ENCODE measurements at regions not wholly inside any gene's neighbourhood (a gene's known extent, or its start where the extent isn't known, plus 50 kb on each side); places are given as distances from the start of the nearest gene placed in this dataset.

DNA sequence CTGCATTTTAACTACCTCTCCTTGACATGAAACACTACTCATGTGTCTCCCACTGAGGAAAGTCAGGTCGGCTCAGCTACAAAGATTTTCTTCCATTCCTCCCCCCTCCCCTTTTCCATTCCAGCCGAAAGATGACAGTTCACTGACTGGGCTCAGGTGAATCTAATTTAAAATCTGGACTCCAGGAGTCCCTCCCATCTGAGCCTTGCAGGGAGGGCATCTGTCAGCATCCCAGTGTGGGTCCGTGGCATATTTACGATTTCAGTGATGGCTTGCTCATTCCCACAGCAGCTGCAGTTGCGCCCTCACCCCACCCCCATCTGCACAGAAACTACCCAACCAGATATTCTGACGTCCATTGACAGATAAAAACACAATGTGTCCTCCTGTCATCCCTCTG, 153.7 kb upstream of the ARRDC4 start:
- DNase-seq (ENCODE audit: low spot score): no peak

GRCh38 chr15:97815835-97816234, 144.7 kb upstream of the ARRDC4 start:
- DNase-seq (ENCODE audit: low spot score): no peak

DNA sequence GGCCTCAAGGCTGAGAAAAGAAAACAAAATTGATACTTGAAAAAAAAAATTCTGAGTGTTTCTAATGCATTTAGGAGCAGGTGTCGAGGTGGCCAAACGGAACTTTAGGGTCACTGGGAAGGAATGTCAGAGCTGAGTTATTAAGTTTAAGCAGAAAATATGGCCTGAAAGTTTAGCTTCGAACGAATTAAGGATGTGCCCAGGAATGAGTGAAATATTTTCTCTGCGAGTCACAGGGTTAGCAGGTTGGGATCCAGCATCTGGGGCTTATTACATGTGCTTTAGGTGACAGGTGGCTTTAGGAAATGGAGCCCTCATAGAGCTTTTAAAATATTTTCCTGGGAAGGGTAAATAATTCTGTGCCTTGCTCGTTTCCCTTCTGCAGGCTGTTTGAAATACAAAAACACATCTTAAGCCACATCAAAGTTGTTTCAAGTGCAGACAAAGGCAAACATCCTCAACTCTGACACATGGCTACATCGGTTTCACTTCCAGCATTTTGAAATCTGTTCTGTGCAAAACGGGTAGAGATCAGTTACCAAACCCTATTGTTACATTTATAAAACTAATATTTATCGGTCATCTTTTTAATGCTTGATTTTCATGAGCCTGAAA, 143.1 kb upstream of the ARRDC4 start:
- DNase-seq (ENCODE audit: low spot score): no peak

GRCh38 chr15:97836003-97836402, 124.5 kb upstream of the ARRDC4 start:
- no peak for DNase-seq (ENCODE audit: low spot score)

- DNase-seq (ENCODE audit: low spot score): no peak
These were observed 122.6 kb upstream of the ARRDC4 start for GRCh38 chr15:97837896-97838295.

DNA sequence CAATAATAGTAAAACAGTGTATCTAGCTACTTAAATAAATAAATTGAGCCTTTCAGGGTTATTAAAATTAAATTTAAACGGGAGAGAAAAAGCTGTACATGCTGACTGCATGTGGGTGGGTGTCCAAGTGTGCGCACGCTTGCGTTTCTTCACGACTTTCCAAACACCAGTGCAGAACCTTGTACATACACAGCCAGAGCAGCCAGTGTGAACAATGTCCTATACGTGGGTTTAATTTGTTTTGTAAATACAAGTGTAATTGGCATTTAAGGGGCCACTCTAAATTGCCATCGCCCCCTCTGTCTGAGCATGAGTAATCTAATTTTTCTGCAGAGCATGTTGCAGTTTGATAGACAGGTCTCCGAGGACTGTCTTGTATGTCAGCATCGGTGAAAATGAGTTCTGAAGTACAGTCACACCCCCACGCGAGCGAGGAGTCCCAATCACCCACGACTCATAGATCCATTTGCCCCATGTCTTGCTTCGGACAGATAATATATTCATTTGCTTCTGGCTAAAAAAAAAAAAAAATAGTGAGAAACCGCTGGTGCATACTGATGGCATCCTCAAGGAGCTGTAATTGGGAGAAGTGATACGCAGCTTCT, 121.8 kb upstream of the ARRDC4 start:
- DNase-seq (ENCODE audit: low spot score): no peak

DNA sequence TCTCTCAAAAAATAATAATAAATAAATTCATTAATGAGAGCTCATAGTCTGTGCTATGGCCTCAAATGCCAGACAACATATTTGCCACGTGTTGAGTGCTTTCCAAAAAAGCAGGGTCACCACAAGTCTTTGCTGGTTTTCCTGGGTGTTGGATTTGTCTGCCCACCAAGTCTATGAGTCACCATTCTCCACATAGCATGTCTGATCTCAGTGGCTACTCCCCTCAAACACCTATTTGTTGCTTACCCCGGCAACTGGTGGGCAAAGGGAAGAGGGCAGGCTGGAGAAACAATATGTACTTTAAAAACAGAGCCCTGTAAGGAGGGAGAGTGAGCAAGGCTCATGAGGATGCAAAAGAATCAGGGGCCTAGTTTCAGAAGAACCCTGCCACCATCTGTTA, 120.0 kb upstream of the ARRDC4 start:
- no peak for DNase-seq (ENCODE audit: low spot score)

GRCh38 chr15:97841558-97841957, 118.9 kb upstream of the ARRDC4 start:
- DNase-seq (ENCODE audit: low spot score): no peak

DNA sequence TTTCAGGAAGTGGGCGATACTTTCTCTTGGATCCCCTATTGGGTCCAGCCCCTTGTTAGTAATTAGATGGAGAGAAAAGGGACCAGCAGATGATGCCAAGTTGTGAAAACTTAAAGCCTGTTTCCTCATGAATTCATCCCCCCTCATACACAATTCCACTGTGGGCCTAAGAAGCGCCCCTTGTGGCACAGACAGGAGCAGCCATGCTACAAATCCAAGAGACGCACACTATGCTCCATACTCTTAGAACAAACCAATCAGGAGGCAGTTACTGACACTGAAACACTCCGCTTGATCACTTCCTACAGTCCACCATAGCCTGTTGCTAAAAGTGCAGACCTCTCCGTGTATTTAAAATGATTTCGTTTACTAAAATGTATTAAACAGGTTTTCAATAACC, 111.3 kb upstream of the ARRDC4 start:
- DNase-seq (ENCODE audit: low spot score): no peak

DNA sequence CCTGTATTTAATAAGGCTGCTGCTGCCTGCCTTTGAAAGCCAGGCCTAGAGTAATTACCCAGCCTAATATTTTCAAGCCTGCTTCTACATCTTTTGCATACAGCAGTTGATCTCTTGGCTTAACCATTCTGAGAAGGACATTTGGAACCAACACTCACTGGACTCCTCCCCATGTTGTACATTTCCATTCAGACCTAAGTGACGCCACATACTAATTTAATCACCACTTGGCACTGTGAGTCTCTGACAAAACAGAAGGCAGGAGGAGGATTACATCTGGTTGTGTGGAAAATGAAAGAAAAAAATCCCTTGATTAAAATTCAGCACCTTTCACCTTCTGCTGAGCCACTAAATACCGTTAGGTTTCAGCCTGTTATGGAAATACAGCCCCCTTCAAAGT, 102.2 kb upstream of the ARRDC4 start:
- no peak for DNase-seq (ENCODE audit: low spot score)

DNA sequence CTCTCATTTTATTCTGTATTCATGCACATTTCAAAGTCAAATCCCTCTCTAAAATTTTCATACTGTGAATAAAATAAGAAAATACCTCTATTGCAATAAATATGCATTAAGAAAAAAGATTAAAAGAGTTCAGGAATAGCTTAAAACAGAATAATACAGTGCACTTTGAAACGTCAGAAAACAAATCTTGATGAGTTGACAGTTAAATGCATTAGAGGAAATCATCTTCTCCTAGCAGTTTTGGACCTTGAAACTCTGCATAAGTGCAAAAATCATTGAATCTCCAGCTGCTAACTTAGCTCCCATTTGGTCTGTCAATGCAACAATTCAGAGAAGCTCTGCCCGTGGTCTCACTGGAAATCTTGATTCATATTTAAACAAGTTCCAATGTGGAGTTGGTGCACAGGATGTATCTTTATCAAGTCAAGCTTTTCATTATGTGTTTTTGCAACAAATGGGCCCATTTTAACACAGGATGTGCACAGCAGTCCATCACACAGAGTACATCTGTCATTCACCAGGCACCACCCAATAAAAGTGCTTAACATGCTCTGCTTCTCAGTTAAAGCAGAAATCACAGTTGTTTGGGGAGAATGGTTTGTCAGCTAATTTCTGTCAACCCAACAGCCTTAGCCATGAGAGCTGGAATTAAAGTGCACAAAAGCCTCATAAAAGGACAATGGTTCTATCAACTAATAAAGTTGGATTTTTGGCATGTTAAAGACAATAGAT, 98.8 kb upstream of the ARRDC4 start:
- no peak for DNase-seq (ENCODE audit: low spot score)

DNA sequence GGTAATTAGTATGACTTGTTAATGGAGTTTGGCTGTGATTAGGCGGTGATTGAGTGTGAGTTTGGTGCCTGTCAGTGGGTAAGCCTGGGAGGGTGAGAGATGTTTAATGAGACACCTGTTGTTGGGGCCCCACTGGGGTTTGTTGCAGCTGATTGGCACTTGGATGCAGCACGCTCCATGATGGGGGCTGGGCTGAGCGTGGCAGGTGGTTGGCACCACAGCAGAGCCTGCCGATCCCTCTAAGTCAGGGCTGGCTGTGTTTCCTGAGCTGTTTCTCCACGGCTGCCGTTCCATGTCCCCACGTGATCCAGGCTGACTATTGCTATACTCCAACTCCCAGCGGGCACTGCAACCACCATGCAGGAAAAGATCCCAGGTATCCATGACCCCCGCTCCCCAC, 93.5 kb upstream of the ARRDC4 start:
- no peak for DNase-seq (ENCODE audit: low spot score)

- DNase-seq (ENCODE audit: low spot score): no peak
These were observed 92.6 kb upstream of the ARRDC4 start for GRCh38 chr15:97867870-97868269.

- no peak for DNase-seq (ENCODE audit: low spot score)
These were observed 91.5 kb upstream of the ARRDC4 start for GRCh38 chr15:97868981-97869380.

- DNase-seq (ENCODE audit: low spot score): no peak
These were observed 89.7 kb upstream of the ARRDC4 start for GRCh38 chr15:97870771-97871170.

DNA sequence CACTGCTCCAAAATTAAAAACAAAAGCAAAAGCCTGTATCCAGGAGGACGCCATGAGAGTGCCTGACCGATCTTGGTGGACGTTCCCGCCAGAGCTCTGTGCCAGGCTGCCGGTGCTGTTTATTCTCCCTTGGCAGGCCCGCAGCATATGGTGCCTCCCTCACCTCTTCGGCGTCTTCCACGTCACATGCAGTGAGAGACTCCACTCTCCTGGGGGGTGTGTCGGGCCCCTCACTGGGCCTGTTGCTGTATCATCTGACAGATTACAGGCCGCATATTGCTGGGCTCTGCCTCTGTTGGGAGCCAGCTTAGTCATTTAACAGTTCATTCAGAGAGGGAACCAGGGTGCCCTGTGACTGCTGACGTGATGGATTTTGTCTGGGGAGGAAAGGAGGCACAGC, 86.4 kb upstream of the ARRDC4 start:
- DNase-seq (ENCODE audit: low spot score): no peak

GRCh38 chr15:97875025-97875512, 85.4 kb upstream of the ARRDC4 start:
- no peak for DNase-seq (ENCODE audit: low spot score)

- DNase-seq (ENCODE audit: low spot score): no peak
These were observed 84.8 kb upstream of the ARRDC4 start for GRCh38 chr15:97875513-97876280.

- DNase-seq (ENCODE audit: low spot score): no peak
These were observed 84.2 kb upstream of the ARRDC4 start for GRCh38 chr15:97876281-97876675.

DNA sequence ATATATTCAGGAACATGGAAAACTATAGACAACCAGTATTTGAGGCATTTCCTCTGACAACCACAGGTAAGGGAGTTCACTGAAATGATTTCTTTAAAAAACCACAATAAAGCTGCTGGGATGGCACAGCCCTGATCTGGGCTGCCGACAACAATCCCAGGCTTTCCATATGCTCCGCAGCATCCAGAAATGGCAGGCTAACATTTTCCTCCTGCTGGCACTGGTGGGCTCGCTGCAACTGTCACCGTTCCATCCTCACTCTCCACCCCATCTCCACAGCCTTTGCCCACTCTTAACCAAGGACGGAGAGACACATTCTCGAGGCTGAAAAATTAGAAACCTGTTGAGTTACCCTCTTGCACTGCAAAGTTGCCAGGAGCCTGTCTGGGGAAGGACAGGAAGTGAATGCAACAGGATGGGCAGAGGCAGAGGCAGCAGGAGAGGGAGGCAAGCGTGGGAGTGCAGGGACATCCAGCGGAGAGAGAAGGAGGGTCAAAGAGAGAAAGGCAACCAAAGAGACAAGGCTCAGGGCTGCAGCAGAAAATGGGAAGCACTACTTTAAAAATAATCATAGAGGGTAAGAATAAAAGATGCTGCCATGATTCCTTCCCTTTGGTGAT, 79.0 kb upstream of the ARRDC4 start:
- DNase-seq (ENCODE audit: low spot score): no peak

DNA sequence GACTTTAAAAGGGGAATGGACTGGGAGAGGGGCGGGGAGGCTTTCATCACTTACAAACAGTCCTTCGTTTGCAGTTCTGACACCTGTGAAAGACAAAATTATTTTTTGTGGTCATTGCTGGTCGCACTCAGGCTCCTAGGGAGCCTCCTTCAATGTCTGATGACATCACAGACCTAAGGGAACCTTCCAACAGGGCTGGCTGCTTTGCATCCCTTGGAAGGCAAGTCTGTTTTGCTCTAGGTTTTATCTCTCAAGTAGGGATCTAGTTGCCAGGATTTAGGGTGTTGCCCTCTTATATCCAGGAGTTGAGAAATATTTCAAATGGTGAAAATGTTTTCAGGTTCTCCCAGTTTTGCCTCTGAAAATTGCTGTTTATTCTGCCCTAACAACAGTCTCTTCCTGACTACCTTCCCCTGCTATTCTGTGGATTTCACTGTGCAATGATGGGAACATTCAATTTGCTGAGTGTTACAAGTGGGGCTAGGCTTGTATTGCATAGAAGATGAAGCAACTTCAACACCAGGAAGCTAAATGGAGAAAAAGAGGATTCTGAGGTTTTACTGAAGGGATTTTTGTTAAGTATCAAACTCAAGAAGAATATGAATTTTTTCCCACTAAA, 75.9 kb upstream of the ARRDC4 start:
- no peak for DNase-seq (ENCODE audit: low spot score)

- DNase-seq (ENCODE audit: low spot score): no peak
These were observed 70.2 kb upstream of the ARRDC4 start for GRCh38 chr15:97890307-97890706.

Measured in GM03348 (cell line).